Activated naive CD4-positive, alpha-beta T cell treated with anti-CD3 and anti-CD28 coated beads, Interleukin-2, amount 50 U/mL, for 24 hours (primary cell): ENCODE measurements at regions not wholly inside any gene's neighbourhood (a gene's known extent, or its start where the extent isn't known, plus 50 kb on each side); places are given as distances from the start of the nearest gene placed in this dataset.

Experiments used
- H3K27ac Mint-ChIP-seq: one replicate; pipeline ENCODE4 v1.8.0; 2021; ENCODE audit warnings: mild to moderate bottlenecking, mixed read lengths
- H3K27me3 Mint-ChIP-seq: one replicate; pipeline ENCODE4 v1.8.0; 2021; ENCODE audit warnings: mixed read lengths
- H3K36me3 Mint-ChIP-seq: one replicate; pipeline ENCODE4 v1.8.0; 2021; ENCODE audit warnings: mixed read lengths
- H3K4me1 Mint-ChIP-seq: one replicate; pipeline ENCODE4 v1.8.0; 2021; ENCODE audit warnings: mixed read lengths
- H3K4me3 Mint-ChIP-seq: one replicate; pipeline ENCODE4 v1.8.0; 2021; ENCODE audit warnings: mild to moderate bottlenecking, mixed read lengths
- H3K9me3 Mint-ChIP-seq: one replicate; pipeline ENCODE4 v1.8.0; 2021; ENCODE audit warnings: mixed read lengths

DNA sequence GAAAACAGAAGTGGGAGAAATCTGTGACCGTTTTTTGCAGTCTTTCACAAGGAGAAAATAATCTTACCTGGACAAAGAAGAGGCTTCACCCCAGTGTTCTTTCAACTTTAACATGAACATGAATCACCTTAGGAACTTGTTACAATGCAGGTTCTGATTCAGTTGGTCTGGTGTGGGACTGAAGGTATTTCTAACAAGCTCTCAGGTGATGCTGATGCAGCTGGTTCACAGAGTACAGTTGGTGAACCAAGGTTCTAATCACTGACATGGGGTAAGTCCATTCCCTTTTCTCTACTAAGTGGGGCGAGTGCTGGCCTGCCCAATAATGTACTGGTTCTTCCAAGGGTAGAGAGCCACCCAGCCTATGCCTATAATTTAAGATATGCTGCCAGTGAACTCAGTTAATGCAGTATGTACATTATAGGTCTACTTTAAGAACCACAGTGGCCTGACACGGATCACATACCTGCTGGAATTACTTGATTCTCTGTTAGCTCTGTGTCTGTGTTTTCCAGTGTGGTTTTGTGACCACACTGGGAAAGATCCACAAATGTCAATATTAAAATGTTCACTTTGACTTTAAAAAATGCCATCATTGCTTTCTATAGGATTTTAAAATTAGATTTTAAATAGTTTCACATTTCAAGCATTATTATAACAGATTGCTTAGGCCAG is 304.1 kb downstream of the ZNF621 start:
- no peaks in the 10 kb centered on the region for H3K4me1 Mint-ChIP-seq
- no peak overlapping the region for H3K27ac Mint-ChIP-seq
- no peaks in the 10 kb centered on the region for H3K36me3 Mint-ChIP-seq
- no peaks in the 10 kb centered on the region for H3K9me3 Mint-ChIP-seq
- H3K4me3 Mint-ChIP-seq, result no peak overlapping the region
- H3K27me3 Mint-ChIP-seq, result peaks cover 5% of the 10 kb centered on the region

DNA sequence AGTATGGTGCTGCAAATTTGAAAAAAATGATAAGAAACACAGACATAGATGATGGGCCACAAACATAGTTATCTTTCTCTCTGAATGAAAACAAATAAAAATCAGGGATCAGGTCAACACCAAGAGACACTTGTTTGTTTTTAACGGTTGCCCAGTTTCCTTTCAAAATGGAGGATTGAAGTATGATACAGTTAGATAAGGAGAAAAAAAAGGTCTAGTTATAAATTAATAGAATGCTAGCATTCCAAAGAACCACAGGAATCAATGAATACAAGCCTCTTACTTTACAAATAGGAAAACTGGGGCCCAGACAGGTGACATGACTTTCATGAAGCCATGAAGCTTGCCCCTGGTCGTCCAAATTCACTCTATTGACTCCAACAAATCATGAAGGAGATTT is 305.1 kb downstream of the ZNF621 start:
- H3K9me3 Mint-ChIP-seq, result no peaks in the 10 kb centered on the region
- no peak overlapping the region for H3K4me3 Mint-ChIP-seq
- H3K36me3 Mint-ChIP-seq, result no peaks in the 10 kb centered on the region
- H3K27me3 Mint-ChIP-seq, result peaks cover 10% of the 10 kb centered on the region
- no peaks in the 10 kb centered on the region for H3K4me1 Mint-ChIP-seq
- H3K27ac Mint-ChIP-seq, result no peak overlapping the region

- no peak overlapping the region for H3K27ac Mint-ChIP-seq
- no peaks in the 10 kb centered on the region for H3K9me3 Mint-ChIP-seq
- no peak overlapping the region for H3K4me3 Mint-ChIP-seq
- peaks cover 10% of the 10 kb centered on the region for H3K27me3 Mint-ChIP-seq
- no peaks in the 10 kb centered on the region for H3K4me1 Mint-ChIP-seq
- H3K36me3 Mint-ChIP-seq, result no peaks in the 10 kb centered on the region
These were observed 312.5 kb downstream of the ZNF621 start for GRCh38 chr3:40837300-40837699.

DNA sequence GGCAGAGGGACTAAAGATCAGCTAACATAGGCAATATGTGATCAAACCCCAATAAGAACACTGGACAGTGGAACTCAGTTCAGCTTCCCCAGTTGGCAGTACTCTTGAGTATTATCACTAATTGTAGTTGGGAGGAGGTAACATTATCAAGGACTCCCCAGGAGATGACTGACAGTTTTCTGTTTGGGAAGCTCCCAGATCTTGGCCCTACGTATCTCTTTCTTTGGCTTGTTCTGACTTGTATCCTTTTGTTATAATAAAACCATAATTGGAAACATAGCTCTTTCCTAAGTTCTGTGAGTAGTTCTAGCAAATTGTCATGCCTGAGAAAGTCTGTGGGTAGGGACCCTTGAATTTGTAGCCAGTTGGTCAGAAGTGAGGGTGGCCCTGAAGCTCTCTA is 316.4 kb downstream of the ZNF621 start:
- Mint-ChIP-seq H3K27ac (no peak overlapping the region), H3K4me3 (no peak overlapping the region), H3K9me3 (no peaks in the 10 kb centered on the region), H3K36me3 (no peaks in the 10 kb centered on the region), H3K27me3 (no peaks in the 10 kb centered on the region), H3K4me1 (no peaks in the 10 kb centered on the region)

- Mint-ChIP-seq H3K36me3 (no peaks in the 10 kb centered on the region), H3K9me3 (no peaks in the 10 kb centered on the region), H3K4me3 (no peak overlapping the region), H3K4me1 (no peaks in the 10 kb centered on the region), H3K27ac (no peak overlapping the region), H3K27me3 (no peaks in the 10 kb centered on the region)
These were observed 316.9 kb downstream of the ZNF621 start for GRCh38 chr3:40841570-40842109.

- H3K9me3 Mint-ChIP-seq, result no peaks in the 10 kb centered on the region
- no peaks in the 10 kb centered on the region for H3K36me3 Mint-ChIP-seq
- no peak overlapping the region for H3K4me3 Mint-ChIP-seq
- no peaks in the 10 kb centered on the region for H3K27me3 Mint-ChIP-seq
- H3K4me1 Mint-ChIP-seq, result no peaks in the 10 kb centered on the region
- H3K27ac Mint-ChIP-seq, result no peak overlapping the region
These were observed 318.0 kb downstream of the ZNF621 start for GRCh38 chr3:40842714-40843113.

DNA sequence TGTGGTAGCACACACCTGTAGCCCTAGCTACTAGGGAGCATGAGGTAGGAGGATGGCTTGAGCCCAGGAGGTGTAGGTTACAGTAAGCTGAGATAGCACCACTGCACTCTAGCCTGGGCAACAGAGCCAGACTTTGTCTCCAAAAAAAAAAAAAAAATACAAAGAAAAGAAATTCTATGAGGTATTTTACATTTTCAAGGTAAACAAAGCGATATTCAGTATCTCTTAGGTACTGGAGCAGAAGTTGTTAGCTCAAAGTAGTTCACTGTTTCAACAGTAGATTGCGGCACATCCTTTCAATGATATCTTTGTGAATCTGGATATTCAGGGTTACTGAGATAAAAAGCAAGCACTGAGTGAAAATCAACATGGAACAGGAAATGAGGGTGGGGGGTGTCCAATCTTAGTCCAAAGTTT is 318.5 kb downstream of the ZNF621 start:
- H3K4me1 Mint-ChIP-seq, result no peaks in the 10 kb centered on the region
- no peaks in the 10 kb centered on the region for H3K36me3 Mint-ChIP-seq
- no peaks in the 10 kb centered on the region for H3K9me3 Mint-ChIP-seq
- no peak overlapping the region for H3K4me3 Mint-ChIP-seq
- no peaks in the 10 kb centered on the region for H3K27me3 Mint-ChIP-seq
- no peak overlapping the region for H3K27ac Mint-ChIP-seq

- Mint-ChIP-seq H3K4me1 (no peaks in the 10 kb centered on the region), H3K4me3 (no peak overlapping the region), H3K9me3 (no peaks in the 10 kb centered on the region), H3K27ac (no peak overlapping the region), H3K36me3 (no peaks in the 10 kb centered on the region), H3K27me3 (peaks cover 1% of the 10 kb centered on the region)
These were observed 319.2 kb downstream of the ZNF621 start for GRCh38 chr3:40843851-40844548.

GRCh38 chr3:40844896-40845295 is 320.1 kb downstream of the ZNF621 start:
- Mint-ChIP-seq H3K27ac (no peak overlapping the region), H3K36me3 (no peaks in the 10 kb centered on the region)

DNA sequence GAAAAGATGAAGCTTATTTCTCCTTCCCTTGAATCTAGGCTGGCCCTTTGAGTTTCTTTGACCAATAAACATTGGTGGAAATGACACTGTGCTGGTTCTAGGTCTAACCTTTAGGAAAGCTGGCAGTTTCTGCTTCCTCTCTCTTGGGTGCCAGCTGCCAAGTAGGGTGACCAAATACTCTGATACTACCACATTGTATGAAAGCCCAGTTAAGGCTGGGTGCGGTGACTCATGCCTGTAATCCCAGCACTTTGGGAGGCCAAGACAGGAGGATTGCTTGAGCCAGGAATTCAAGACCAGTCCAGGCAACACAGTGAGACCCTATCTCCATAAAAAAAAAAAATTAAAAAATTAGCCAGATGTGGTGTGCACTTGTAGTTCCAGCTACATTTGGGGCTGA is 320.7 kb downstream of the ZNF621 start:
- Mint-ChIP-seq H3K9me3 (no peaks in the 10 kb centered on the region), H3K4me3 (no peak overlapping the region), H3K27me3 (peaks cover 1% of the 10 kb centered on the region), H3K27ac (no peak overlapping the region), H3K36me3 (no peaks in the 10 kb centered on the region), H3K4me1 (no peaks in the 10 kb centered on the region)

More at GRCh38 chr3:40844896-40845295, 320.1 kb downstream of the ZNF621 start:
- no peaks in the 10 kb centered on the region for H3K4me1 Mint-ChIP-seq
- no peaks in the 10 kb centered on the region for H3K9me3 Mint-ChIP-seq
- H3K4me3 Mint-ChIP-seq, result no peak overlapping the region
- peaks cover 1% of the 10 kb centered on the region for H3K27me3 Mint-ChIP-seq

DNA sequence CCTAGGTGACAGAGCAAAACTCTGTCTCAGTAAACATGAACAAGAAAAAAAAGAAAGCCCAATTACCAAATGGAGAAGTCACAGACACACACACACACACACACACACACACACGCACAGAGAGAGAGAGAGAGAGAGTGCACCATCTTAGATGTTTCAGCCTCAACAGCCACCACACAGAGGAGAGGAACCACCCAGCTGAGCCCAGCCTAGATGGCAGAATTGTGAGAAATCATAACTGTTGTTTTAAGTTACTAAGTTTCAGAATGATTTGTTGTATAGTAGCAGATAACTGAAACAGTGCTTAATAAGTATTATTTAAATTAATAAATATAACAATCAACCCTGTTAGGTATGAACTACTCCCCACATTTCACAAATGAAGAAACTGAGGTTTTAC is 321.2 kb downstream of the ZNF621 start:
- no peak overlapping the region for H3K27ac Mint-ChIP-seq
- H3K27me3 Mint-ChIP-seq, result peaks cover 1% of the 10 kb centered on the region
- no peaks in the 10 kb centered on the region for H3K9me3 Mint-ChIP-seq
- no peak overlapping the region for H3K4me3 Mint-ChIP-seq
- H3K4me1 Mint-ChIP-seq, result no peaks in the 10 kb centered on the region
- H3K36me3 Mint-ChIP-seq, result no peaks in the 10 kb centered on the region

GRCh38 chr3:40846451-40846850 is 321.7 kb downstream of the ZNF621 start:
- H3K36me3 Mint-ChIP-seq, result no peaks in the 10 kb centered on the region
- H3K27ac Mint-ChIP-seq, result no peak overlapping the region
- H3K27me3 Mint-ChIP-seq, result peaks cover 1% of the 10 kb centered on the region
- H3K9me3 Mint-ChIP-seq, result no peaks in the 10 kb centered on the region
- no peak overlapping the region for H3K4me3 Mint-ChIP-seq
- H3K4me1 Mint-ChIP-seq, result no peaks in the 10 kb centered on the region

DNA sequence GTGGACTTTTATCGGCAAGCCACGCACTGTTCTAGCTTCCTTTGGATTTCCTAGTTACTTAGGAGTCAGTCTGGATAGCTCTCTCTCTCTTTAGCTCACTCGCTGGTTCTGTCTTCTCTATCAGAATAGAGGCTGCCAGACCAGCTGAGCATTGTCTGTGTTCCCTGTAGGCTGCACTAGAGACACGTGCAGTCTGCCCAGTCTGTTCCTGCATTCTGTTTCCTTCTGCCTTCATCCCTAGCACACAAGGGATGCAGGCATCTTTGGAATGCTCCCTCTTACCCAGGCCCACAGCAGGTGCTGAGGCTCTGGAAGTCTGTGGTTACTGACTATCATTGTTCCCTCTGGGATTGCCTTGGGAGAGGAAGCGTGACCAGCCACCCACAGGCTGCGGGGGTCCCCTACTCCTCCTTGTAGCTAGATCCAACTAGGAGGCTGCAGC is 322.8 kb downstream of the ZNF621 start:
- Mint-ChIP-seq H3K36me3 (no peaks in the 10 kb centered on the region), H3K4me1 (no peaks in the 10 kb centered on the region), H3K9me3 (no peaks in the 10 kb centered on the region), H3K27me3 (peaks cover 1% of the 10 kb centered on the region), H3K27ac (no peak overlapping the region), H3K4me3 (no peak overlapping the region)

DNA sequence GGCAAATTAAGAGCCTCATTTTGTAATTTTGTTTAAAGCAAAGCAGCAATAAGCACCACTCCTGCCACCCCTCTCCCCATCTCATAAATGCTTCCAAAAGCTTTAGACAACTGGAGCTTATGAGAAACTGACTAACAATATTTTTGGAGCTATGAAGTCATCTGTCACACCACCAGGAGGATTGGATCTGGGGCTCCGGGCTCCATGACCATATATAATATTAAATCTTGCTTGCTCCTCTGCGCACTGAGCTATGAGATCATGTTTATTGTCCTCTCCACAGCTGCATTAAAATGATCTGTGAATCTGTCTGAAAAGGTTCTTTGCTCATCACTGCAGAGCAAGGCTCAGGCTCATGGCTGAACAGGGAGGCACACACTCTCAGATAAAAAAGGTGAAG is 323.7 kb downstream of the ZNF621 start:
- H3K4me3 Mint-ChIP-seq, result no peak overlapping the region
- H3K4me1 Mint-ChIP-seq, result no peaks in the 10 kb centered on the region
- no peaks in the 10 kb centered on the region for H3K9me3 Mint-ChIP-seq
- peaks cover 1% of the 10 kb centered on the region for H3K27me3 Mint-ChIP-seq
- no peaks in the 10 kb centered on the region for H3K36me3 Mint-ChIP-seq
- H3K27ac Mint-ChIP-seq, result no peak overlapping the region

GRCh38 chr3:40850861-40851260 is 326.1 kb downstream of the ZNF621 start:
- no peaks in the 10 kb centered on the region for H3K4me1 Mint-ChIP-seq
- H3K27me3 Mint-ChIP-seq, result peaks cover 1% of the 10 kb centered on the region
- H3K9me3 Mint-ChIP-seq, result no peaks in the 10 kb centered on the region
- H3K36me3 Mint-ChIP-seq, result no peaks in the 10 kb centered on the region
- no peak overlapping the region for H3K4me3 Mint-ChIP-seq
- H3K27ac Mint-ChIP-seq, result no peak overlapping the region

GRCh38 chr3:40851836-40852235 is 327.1 kb downstream of the ZNF621 start:
- Mint-ChIP-seq H3K27ac (no peak overlapping the region), H3K4me1 (no peaks in the 10 kb centered on the region), H3K9me3 (no peaks in the 10 kb centered on the region), H3K4me3 (no peak overlapping the region), H3K36me3 (no peaks in the 10 kb centered on the region), H3K27me3 (peaks cover 1% of the 10 kb centered on the region)
